Fibroblast of lung (primary cell): ENCODE measurements at regions not wholly inside any gene's neighbourhood (a gene's known extent, or its start where the extent isn't known, plus 50 kb on each side); places are given as distances from the start of the nearest gene placed in this dataset.

Experiments
- DNase-seq, 2 donors: peaks; one replicate each; pipeline versions ENCODE4 v3.0.0 to v3.0.0-alpha.2; 2010; ENCODE audit warnings: low read depth in 2 of 2
- H2AFZ ChIP-seq: 2 replicates; pipeline ENCODE4 v1.5.1; 2012; ENCODE audit warnings: low read length, control low read depth, inconsistent platforms
- H3K27ac ChIP-seq: 2 replicates; pipeline ENCODE4 v1.5.1; 2011; ENCODE audit warnings: low read length, control low read depth; ENCODE audit not compliant: insufficient read depth
- H3K27me3 ChIP-seq: 2 replicates; pipeline ENCODE4 v1.5.1; 2011; ENCODE audit warnings: mild to moderate bottlenecking, low read length; ENCODE audit not compliant: control insufficient read depth, insufficient read depth
- H3K36me3 ChIP-seq: 2 replicates; pipeline ENCODE4 v1.5.1; 2011; ENCODE audit warnings: low read length; ENCODE audit not compliant: control insufficient read depth, insufficient read depth
- H3K4me1 ChIP-seq: 2 replicates; pipeline ENCODE4 v1.5.1; 2011; ENCODE audit warnings: low read length; ENCODE audit not compliant: control insufficient read depth, insufficient read depth; ENCODE audit errors: extremely low read depth
- H3K4me2 ChIP-seq: 2 replicates; pipeline ENCODE4 v1.5.1; 2011; ENCODE audit warnings: low read length, control low read depth; ENCODE audit not compliant: insufficient read depth; ENCODE audit errors: extremely low read depth
- H3K4me3 ChIP-seq, 4 experiments: fragments of 200-600 bp in 1 of 4; sonication (generic) in 1 of 4; replicated peaks in 1 of 4; 2 replicates each; pipeline ENCODE4 v1.5.1; 2011 to 2016; ENCODE audit warnings: low read length in 4 of 4, low read depth in 3 of 4, mild to moderate bottlenecking in 3 of 4, control low read depth in 2 of 4, inconsistent platforms in 1 of 4, mixed read lengths in 1 of 4; ENCODE audit not compliant: insufficient read depth in 1 of 4; ENCODE audit errors: control extremely low read depth in 1 of 4
- H3K79me2 ChIP-seq: 2 replicates; pipeline ENCODE4 v1.5.1; 2012; ENCODE audit warnings: mild to moderate bottlenecking, low read length, inconsistent platforms; ENCODE audit not compliant: control insufficient read depth, insufficient read depth
- H3K9ac ChIP-seq: 2 replicates; pipeline ENCODE4 v1.5.1; 2011; ENCODE audit warnings: mild to moderate bottlenecking, low read length, control low read depth; ENCODE audit not compliant: insufficient read depth
- H3K9me3 ChIP-seq: 2 replicates; pipeline ENCODE4 v1.5.1; 2012; ENCODE audit warnings: low read depth, low read length; ENCODE audit not compliant: control insufficient read depth, insufficient read depth
- H4K20me1 ChIP-seq: 2 replicates; pipeline ENCODE4 v1.5.1; 2011; ENCODE audit warnings: low read length; ENCODE audit not compliant: control insufficient read depth, insufficient read depth; ENCODE audit errors: extremely low read depth
- EZH2 ChIP-seq: IDR thresholded peaks from 2 replicates; pipeline ENCODE4 v1.5.1; 2012; ENCODE audit warnings: low read length, control low read depth, mild to moderate bottlenecking; ENCODE audit errors: missing control alignments
- TF ChIP-seq, protein P1 (sequence below), 2 donors: IDR thresholded peaks in 1 of 2; conservative IDR thresholded peaks in 1 of 2; 1 replicate in 1 of 2; 2 replicates in 1 of 2; pipeline ENCODE4 v1.5.1; 2011 to 2012; ENCODE audit warnings: low read length in 2 of 2, control low read depth in 1 of 2, inconsistent platforms in 1 of 2, low read depth in 1 of 2, mild to moderate bottlenecking in 1 of 2

DNA sequence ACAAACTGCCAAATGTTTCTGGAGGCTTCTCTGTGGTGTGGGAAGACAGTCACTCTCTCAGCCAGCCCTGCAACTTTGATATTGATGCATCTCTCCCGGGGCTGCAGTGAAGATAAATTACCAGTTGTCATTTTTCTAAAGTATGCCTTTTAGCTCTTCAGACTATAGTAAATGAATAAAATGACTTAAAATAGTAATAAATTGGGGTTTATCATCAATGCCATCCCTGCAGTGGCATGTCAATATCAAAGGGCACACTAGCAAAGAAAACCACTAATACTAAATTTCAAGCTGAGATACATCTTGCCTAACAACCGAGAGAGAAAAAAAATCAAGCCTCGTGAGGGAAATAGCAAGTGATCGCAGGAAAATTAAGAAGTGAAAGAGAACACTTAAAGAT lies 749.5 kb upstream of the SLC39A10 start:
- Histone ChIP-seq H3K4me2 (no peak overlapping the region), H2AFZ (no peak overlapping the region), H3K27ac (no peak overlapping the region), H3K36me3 (no peaks in the 10 kb centered on the region), H3K27me3 (no peaks in the 10 kb centered on the region), H3K4me1 (no peaks in the 10 kb centered on the region), H3K79me2 (no peaks in the 10 kb centered on the region), H3K9me3 (no peaks in the 10 kb centered on the region), H3K9ac (no peak overlapping the region), H4K20me1 (peaks cover 1% of the 10 kb centered on the region), H3K4me3 (no peak overlapping the region)
- DNase-seq, result no peak
- no peak for TF ChIP-seq EZH2

DNA sequence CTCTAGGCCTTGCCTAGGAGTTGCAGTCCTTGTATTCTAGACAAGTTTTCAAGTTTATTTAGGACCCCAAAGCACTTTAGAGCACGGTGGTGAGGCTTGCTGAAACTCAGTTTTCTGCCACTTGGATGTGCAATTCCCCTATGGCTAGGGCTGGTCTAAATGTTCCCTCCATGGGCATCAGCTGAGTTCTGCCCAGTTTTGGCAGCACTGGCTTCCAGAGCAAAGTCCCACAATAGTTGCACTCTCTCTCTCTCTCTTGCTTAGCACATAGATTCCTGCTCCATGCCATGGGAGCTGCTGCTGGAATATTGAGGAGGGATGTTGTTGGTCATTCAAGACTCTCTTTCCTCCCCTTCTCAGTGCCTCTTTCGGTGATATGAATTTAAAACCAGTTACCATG lies 760.2 kb upstream of the SLC39A10 start:
- H3K36me3 ChIP-seq, result no peaks in the 10 kb centered on the region
- H3K27me3 ChIP-seq, result no peaks in the 10 kb centered on the region
- H3K79me2 ChIP-seq, result no peaks in the 10 kb centered on the region
- no peaks in the 10 kb centered on the region for H4K20me1 ChIP-seq
- H3K4me1 ChIP-seq, result no peaks in the 10 kb centered on the region
- TF ChIP-seq, protein P1, sequence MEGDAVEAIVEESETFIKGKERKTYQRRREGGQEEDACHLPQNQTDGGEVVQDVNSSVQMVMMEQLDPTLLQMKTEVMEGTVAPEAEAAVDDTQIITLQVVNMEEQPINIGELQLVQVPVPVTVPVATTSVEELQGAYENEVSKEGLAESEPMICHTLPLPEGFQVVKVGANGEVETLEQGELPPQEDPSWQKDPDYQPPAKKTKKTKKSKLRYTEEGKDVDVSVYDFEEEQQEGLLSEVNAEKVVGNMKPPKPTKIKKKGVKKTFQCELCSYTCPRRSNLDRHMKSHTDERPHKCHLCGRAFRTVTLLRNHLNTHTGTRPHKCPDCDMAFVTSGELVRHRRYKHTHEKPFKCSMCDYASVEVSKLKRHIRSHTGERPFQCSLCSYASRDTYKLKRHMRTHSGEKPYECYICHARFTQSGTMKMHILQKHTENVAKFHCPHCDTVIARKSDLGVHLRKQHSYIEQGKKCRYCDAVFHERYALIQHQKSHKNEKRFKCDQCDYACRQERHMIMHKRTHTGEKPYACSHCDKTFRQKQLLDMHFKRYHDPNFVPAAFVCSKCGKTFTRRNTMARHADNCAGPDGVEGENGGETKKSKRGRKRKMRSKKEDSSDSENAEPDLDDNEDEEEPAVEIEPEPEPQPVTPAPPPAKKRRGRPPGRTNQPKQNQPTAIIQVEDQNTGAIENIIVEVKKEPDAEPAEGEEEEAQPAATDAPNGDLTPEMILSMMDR (conservative IDR thresholded peaks at IDR 0.05 in 1 of 2, IDR thresholded peaks at IDR 0.05 in 1 of 2; ENCODE audit: low read depth in 1 of 2, low read length in 2 of 2), result no peak
- TF ChIP-seq EZH2, result no peak
- H3K9ac ChIP-seq, result no peak overlapping the region
- no peaks in the 10 kb centered on the region for H3K9me3 ChIP-seq
- DNase-seq, result no peak
- no peak overlapping the region for H3K27ac ChIP-seq
- no peak overlapping the region for H3K4me2 ChIP-seq
- no peak overlapping the region for H2AFZ ChIP-seq
- H3K4me3 ChIP-seq, result no peak overlapping the region

DNA sequence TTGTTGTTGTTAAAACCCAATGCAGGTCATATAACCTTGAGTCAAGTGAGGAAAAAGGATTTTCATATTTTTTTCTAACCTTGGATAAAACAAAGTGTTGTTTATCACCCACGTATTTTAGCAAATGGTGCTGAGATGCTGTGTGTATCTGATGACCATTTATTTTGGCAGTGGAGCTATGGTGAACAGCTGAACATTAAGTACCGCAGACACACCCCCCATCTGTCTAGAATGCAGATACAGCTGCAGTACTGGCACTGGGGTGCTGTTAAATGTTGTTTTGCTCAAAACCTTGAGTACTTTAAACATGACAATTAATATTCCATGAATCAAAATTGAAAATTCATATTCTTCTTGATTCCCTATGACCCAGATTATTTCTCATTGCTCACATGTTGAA lies 773.3 kb upstream of the SLC39A10 start:
- no peaks in the 10 kb centered on the region for H3K4me1 ChIP-seq
- H4K20me1 ChIP-seq, result no peaks in the 10 kb centered on the region
- TF ChIP-seq EZH2, result no peak
- TF ChIP-seq, protein P1 (conservative IDR thresholded peaks at IDR 0.05 in 1 of 2, IDR thresholded peaks at IDR 0.05 in 1 of 2; ENCODE audit: low read depth in 1 of 2, low read length in 2 of 2), result no peak
- H3K9ac ChIP-seq, result no peak overlapping the region
- H3K4me3 ChIP-seq, result no peak overlapping the region
- no peak for DNase-seq
- no peaks in the 10 kb centered on the region for H3K36me3 ChIP-seq
- no peak overlapping the region for H2AFZ ChIP-seq
- H3K4me2 ChIP-seq, result no peak overlapping the region
- H3K79me2 ChIP-seq, result no peaks in the 10 kb centered on the region
- no peak overlapping the region for H3K27ac ChIP-seq
- H3K27me3 ChIP-seq, result no peaks in the 10 kb centered on the region
- no peaks in the 10 kb centered on the region for H3K9me3 ChIP-seq
